ENCODE measurements at regions not wholly inside any gene's neighbourhood (a gene's known extent, or its start where the extent isn't known, plus 50 kb on each side); places are given as distances from the start of the nearest gene placed in this dataset.

DNA sequence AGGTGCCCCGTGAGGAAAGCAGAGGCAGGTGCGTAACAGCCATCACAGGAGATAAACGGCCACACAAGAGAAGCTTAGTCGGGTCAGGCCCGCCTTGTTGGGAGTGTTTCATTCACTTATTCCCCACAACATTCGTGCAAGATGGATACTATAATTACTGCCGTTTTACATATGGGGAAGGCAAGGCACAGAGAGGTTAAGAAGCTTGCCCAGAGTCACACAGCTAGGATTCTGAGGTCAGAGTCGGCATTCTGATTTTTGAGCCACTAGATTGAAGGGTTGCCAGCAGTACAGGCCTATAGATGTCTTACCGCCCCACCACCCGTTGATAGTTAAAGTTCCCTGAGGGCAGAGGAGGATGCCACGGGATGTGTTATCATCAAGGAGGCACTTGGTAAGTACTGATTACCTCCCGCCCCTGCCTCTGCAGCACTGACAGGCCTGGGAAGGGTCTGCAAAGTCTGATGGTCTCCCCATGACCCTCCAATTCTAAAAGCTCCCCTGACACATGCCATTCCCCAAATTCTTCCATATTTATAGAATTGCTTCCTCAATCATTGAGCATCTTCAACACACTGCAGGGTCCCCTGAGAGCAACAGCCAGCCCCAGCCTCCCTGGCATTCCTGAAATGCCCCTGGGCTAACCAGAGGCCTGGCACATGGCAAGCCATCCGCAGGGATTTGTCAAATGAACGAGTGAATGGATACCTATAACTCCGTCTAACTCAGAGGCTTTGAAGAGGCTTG lies 74.7 kb upstream of the CLDN14 start:
- no peak for DNase-seq (ENCODE audit: low read depth in 2 of 2, low spot score in 1 of 2)

DNA sequence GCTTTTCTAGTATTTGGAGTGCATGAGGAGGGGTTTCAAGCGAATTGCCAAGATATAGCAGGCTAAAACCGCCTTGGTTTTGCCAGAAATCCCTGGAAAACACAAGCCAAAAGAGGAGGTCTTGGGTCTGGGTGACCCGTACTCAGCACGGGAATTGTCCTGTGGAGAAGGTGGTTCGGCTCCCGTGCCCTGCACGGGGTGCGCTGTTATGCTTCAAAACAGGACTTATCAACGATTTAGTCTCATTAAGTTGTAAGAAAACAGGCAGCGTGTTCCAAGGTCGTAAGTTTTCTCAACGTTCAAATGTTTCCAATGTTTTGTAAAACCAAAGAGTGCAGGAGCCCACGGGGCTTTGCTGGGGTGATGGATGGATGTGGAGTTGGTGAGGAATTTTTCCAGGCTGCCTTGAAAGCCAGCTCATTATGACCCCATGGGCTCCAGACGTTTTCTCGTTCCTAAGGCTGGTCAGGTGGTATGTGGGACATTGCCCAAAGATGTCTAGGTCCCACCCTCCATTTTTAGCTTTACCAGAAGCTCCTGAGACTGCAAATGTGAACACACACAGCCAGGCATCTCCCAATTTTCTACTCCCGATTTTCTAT lies 75.4 kb upstream of the CLDN14 start:
- no peak for DNase-seq (ENCODE audit: low read depth in 2 of 2, low spot score in 1 of 2)

DNA sequence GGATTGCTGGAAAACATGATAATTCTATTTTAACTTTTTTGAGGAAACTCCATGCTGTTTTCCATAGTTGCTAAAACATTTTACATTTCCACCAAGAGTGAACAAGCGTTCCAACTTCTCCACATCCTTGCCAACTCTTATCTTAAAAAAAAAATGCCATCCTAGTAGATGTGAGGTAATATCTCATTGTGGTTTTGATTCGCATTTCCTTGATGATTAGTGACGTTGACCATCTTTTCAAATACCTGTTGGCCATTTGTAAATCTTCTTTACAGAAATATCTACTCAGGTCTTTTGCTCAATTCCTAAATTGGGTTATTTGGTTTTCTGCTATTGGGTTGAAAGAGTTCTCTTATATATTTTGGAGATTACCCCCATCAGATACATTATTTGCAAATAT lies 77.4 kb upstream of the CLDN14 start:
- no peak for DNase-seq (ENCODE audit: low read depth in 2 of 2, low spot score in 1 of 2)

DNA sequence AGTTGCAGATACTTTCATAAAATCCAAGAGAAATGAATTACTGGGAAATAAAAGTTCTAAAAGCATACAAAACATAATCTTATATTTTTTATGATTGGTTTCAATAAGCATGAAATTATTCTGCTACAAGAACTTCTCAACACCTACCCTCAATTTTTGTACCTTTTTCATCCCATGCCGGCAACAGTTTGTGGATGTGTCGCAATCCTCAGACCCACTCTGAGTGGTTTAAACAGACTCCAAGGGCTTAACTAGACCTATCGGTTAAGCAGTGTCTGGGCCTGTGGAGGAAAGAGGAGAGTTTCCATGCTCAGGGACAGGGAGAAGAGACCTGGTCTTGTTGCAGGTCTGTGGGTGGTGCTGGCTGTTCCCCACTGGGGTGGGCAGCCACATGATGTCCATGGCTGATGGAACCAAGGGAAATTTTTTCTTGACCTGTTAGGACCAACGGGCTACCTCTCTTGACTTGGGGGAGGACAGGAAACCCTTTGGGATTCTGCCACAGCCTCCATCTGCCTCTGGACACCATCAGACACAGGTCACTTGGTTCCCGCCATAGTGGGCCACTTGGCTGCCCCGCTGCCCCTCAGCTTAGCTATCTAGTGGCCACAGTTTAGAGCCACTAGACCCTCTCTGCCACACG lies 81.1 kb upstream of the CLDN14 start:
- DNase-seq (ENCODE audit: low read depth in 2 of 2, low spot score in 1 of 2) = no peak

DNA sequence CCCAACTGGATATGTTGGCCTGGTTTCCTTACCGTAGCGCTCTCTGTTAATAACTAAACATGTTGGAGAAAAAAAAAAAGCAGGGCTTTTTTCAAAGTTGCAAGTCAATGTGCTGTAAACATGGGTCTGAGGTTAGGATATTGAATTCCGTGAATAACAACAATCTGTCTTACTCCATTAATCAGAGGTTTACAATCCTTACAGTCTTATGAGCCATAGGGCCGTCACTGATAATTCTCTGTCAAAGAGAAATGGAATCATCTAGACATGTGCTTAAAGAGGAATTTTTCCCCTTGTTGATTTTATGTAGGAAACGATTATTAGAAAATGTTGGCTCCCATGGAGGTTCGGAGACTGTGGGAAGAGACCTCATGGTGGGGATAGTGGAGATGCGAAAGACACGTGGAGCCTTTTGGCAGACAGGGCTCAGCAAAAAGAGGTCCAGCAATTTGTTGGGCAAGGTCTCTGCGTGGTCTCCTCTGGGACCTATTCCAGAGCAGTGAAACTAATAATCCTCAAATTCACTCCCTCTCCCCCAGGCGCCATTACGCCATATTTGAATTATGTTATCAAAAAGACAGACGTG lies 83.5 kb upstream of the CLDN14 start:
- no peak for DNase-seq (ENCODE audit: low read depth in 2 of 2, low spot score in 1 of 2)

DNA sequence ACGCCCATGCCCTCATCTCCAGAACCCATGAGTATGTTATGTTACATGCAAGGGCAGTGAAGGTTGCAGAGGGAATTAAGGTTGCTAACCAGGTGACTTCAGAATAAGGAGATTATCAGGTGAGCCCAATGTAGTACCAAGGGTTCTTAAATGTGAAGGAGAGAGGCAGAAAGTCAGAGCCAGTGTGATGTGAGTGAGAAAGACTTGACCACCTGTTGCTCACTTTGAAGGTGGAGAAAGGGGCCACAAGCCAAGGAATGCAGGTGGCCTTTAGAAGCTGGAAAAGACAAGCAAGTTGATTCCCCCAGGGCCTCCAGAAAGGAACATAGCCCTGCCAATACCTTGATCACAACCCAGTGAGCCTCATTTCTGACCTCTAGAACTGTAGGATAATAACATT lies 84.7 kb upstream of the CLDN14 start:
- DNase-seq (ENCODE audit: low read depth in 2 of 2, low spot score in 1 of 2) = no peak

DNA sequence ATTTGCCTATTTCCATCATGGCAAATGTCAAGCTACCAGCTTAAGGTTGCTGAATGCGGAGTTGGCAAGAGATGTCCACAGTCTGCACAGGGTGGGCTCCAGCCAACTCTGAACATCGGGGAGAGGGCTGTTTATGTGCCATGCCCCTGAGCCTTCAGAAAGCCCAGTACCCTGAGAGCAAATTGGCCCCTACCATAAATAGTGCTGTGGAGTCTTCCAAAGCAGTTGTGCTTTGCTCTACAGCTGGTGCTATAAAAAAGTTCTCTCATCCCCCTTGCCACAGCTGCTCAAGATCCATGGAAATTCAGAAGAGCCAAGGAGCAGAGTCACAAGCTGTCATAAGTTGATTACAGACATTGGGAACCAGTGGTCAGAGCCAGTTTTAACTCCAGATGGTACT lies 85.6 kb upstream of the CLDN14 start:
- no peak for DNase-seq (ENCODE audit: low read depth in 2 of 2, low spot score in 1 of 2)

DNA sequence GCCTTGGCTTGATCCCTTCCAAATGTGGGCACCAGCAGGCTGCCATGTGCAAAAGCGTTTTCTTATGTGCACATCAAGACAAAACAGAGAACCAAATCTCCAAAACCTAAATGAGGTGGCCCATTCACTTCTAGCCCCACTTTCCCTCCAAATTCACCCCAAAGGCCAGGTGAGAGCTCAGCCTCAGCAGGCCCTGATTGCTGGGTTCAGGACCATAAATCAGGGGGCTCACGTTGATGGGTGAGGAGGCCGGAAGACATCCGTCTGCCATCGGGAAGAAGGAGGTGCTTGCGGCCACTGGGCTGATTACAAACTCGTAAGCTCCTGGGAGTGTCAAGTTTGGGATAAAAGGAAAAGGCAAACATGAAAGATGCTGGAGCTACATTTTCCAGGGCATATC lies 86.7 kb upstream of the CLDN14 start:
- no peak for DNase-seq (ENCODE audit: low read depth in 2 of 2, low spot score in 1 of 2)

DNA sequence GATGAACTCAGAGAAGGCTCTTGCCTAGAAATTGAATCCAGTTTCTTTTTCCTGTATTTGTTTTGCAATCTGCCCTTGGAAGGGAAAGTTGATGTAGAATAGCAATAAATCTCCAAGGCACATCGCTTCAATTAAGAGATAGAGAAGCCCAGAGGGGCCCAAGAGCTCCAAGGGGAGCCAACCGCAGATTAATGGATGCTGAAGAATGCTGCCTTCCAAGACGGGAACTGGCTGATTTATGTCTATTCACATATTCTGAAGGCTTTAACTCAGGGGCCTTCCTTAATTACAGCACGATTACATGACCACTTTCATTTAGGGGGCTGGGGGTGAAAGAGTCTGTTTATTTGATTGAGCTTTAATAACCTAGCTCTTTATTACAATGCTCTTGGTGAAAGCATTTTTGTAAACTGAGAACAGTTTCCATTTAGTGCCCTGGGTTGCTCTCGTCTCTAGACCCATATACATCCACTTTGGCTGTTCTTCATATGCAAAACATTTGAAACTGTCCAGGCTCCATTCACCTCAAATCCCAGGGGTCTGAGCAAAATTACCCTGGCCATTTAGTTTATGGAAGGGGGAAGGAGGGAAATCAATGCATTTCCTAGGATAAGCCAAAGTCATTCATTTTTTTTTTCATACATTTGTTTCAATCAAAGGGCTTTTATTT lies 87.4 kb upstream of the CLDN14 start:
- no peak for DNase-seq (ENCODE audit: low read depth in 2 of 2, low spot score in 1 of 2)

DNA sequence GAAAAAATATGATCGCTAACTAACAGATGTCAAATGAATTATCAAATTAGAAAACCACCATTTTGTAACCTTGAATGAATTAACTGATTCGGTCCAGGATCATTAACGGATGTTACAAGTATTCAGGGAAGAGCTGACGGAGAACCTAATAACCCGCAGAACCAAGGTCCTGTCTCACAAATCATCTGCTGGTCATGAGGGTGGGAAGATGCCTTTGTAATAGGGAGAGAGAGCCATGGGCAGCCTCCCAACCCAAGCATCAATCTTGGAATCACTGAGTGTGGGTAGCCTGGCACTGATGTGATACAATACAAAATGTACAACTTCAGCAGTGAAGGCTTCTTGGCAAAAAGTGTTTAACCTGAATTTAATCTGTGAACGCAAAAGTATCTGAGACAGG lies 89.6 kb upstream of the CLDN14 start:
- no peak for DNase-seq (ENCODE audit: low read depth in 2 of 2, low spot score in 1 of 2)

DNA sequence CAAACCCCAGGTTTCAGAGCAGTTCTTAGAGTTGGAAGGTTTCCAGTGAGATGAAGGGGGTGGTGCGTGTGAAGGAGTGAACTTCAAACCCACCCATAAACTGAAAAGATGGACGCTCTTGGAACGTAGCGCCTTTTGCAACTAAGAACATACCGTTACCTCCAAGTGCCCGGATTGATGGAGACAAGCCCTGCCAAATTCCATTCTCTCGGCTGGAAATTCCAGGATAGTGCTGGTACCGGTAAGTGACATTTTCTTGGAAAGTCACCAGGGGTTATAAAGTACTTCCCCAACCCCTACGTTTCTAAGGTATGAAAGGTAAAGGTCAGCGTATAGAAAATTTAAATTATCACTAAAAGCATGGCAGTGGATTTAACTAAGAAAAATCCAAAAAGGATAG lies 91.6 kb upstream of the CLDN14 start:
- no peak for DNase-seq (ENCODE audit: low read depth in 2 of 2, low spot score in 1 of 2)

DNA sequence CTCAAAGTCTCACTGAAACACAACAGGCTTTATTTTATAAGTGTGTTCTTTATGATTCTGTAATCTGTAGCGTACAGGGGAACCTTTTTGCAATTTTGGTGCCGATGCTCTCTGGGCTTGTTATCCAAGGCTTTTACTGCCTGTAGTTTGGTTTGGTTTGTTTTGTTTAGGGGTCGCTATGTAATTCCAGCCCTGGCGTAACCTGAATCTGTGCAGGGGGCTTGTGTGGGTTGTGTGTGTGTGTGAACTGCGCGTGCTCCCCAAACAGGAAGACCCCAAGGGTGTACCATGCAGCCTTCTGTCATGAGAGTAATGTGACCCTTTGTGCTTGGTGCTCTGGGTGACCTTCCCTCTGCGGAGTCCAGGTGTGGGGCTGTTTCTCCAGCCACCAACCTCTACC lies 92.1 kb upstream of the CLDN14 start:
- no peak for DNase-seq (ENCODE audit: low read depth in 2 of 2, low spot score in 1 of 2)

DNA sequence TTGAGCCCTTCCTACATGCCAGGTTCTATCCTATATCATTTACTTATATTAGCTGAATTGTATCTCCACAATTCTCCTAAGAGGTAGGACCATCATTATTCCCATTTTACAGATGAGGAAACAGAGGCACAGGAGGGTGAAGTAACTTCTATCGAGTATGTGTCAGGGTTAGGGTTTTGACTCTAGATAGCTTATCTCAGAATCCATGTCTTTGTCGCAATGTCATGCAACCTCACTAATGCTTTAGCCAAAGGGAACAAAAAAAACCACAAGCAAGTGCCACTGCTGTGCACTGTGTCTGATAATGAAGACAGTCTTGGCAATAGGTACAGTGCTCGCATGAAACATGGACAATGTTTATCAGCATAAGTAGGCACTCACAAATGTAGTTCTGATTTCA lies 95.4 kb upstream of the CLDN14 start:
- DNase-seq (ENCODE audit: low read depth in 2 of 2, low spot score in 1 of 2) = no peak

DNA sequence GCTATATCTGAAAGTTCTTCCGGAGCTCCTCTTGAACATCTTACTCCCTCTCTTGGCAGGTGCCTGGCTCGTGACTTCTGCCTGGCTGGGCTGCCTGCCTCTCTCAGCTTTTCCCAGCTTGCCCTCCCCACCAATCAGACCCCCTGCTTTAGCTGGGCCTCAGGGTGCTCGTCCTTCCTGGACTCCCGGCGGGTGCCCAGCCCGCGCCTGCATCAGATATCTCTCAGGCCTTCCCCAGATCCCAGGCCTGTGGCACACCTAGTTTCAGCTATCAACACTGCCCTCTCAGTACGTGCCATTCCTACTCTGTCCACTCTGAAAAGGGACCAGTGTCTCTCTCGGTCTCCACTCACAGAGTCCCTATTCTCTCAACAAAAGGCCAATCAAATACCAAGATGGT lies 96.5 kb upstream of the CLDN14 start:
- no peak for DNase-seq (ENCODE audit: low read depth in 2 of 2, low spot score in 1 of 2)

DNA sequence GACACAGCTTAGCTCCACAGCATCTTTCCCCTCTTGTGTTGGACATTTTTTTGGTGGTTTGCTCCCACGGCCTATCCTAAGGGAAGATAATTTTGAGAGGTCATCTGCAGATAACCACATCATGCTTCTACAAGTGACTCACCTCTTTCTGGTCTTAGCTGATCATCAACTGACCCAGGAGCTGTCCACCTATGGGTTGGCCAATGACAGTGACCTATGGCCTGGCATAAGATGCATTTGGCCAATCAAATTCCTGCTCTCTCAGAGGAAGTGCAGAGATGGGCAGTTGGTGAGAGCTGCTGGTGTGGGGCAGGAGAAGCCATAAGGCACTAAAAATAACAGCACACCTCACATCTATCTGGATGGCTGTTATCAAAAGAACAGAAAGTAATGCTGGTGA lies 100.0 kb upstream of the CLDN14 start:
- no peak for DNase-seq (ENCODE audit: low read depth in 2 of 2, low spot score in 1 of 2)

DNA sequence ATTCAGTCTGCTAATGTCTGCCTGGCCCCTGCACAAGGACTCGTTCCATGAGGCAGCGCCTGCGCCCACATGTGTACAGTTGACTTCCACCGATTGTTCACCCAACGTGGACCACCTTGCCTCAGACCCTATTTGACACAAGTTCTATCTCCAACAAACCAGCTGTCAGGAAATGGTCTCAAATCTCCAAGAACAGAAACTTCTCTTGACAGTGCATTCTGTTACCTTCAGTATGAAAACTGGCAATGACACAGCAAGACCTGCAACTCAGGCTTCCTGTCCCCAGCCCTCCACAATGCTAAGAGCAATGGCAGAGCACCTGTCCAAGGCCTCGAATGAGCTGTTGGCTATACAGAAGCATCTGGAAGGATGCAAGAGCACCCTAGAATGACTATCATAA lies 102.3 kb upstream of the CLDN14 start:
- no peak for DNase-seq (ENCODE audit: low read depth in 2 of 2, low spot score in 1 of 2)

DNA sequence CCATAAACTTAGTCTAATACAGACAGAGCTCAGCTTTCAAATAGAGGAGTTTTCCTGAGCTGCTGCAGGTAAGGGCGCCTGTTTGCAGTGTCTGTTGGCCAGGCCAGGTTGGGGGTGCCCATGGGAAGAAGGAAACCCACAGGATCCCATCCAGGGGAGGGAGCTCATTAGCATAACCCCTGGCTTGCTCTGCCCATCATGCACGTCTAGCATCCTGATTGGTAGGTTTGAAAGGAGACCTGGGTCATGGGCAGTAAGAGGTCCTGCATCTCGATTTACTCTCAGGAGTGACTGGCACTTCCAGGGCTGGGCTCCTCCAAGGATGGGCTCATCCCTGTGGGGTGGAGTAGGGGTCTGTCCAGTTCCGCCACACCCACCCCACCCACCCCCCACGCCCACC lies 103.7 kb upstream of the CLDN14 start:
- DNase-seq (ENCODE audit: low read depth in 2 of 2, low spot score in 1 of 2) = no peak

DNA sequence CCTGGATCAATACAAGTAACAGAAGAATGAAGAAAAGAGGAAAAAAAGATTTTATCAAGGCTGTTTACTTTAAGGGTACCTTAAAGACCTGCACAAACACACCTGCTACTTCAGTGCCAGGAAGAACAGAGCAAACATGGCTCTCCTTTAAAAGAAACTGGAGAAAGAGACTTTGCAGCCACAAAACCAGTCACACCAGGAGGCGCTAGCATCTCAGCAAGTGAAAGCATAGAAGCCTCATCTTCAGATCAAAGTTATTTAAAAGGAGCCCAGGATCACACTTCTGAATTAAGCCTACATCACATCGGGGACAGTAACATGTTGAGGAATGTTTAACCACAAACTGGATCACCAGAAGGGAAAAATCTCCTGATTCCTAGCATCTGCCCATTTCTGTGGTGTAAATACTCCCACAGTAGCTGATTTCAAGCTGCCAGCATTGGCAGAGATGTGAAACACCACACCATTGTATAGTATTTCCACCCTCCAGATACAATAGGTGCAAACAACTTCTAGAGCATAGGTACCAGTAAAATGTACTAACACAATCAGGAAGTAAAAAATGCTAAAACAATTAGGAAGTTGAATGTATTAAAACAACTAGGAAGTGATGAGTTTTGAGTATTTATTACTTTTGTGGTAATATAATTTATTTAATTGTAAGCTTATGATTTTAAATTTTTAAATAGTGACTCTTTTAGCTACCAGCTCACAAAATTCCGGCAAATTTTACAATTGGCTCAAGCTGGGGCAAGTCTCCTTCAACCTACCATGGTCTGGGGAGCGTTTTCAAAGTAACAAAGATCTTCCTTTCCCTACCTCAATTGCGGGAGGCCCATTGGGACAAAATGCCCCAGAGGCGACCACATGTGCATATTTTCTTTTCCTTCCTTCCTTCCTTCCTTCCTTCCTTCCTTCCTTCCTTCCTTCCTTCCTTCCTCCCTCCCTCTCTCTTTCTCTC lies 105.3 kb upstream of the CLDN14 start:
- DNase-seq (ENCODE audit: low read depth in 2 of 2, low spot score in 1 of 2) = no peak

DNA sequence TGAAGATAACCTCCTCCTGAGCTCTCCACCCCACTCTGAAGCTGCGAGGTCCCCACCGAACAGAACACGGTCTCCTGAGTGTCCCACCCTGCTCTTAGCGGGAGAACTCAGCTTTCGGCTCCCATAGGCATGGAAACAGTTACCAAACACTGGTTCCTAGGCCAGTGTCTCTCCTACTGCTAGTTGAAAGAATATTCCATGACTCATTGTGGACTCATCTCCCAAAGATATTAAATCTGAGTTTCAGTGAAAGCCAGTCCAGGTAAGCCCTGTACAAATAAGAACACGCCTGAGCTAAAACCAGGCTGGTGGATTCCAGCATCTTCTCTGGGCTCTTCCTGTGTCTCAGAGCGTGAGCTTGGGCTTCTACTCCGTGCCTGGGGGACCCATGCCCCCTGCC lies 107.5 kb upstream of the CLDN14 start:
- no peak for DNase-seq (ENCODE audit: low read depth in 2 of 2, low spot score in 1 of 2)

DNA sequence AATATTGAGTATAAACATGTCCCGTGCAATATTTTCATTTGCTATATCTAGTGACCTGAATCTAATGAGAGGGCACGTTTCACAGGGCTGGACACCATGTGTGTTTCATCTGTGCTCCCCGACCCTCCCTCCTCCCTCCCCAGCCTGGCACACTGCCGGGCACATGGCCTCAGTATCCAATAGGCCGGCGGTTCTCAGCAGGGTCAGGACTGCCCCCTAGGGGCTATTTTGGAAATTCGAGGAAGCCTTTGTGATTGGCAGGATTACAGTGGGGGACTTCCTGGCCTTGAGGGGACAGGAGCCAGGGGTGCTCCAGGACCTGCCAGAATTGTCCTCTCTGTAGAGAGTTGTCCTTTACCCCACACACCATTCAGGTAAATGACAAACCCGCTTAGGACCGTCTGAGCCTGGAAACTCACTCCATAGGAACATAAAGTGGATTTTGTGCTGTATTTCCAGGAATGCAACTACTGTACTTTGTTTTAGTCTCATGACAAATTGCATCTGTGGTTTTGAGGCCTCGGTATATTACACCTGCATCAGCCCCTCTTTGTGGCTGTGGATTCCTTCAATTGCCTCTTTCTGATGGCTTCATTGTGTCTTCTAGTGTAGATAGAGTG lies 109.5 kb upstream of the SIM2 start:
- no peak for DNase-seq (ENCODE audit: low read depth in 2 of 2, low spot score in 1 of 2)
